H1 (cell line): ENCODE measurements at regions not wholly inside any gene's neighbourhood (a gene's known extent, or its start where the extent isn't known, plus 50 kb on each side); places are given as distances from the start of the nearest gene placed in this dataset.

Experiments used
- CTCF ChIA-PET: fragments of 300-600 bp; sonication (Branson Sonifier 250); formaldehyde crosslinking; loops from one replicate; lab custom pipeline; 2021; ENCODE audit not compliant: partially characterized antibody; lab: Charles Lee
- POLR2A ChIA-PET: fragments of 300-600 bp; sonication (Branson Sonifier 250); formaldehyde crosslinking; loops from one replicate; lab custom pipeline; 2021; ENCODE audit warnings: inconsistent platforms; ENCODE audit not compliant: partially characterized antibody; lab: Charles Lee
- DNase-seq, 2 experiments: peaks; one replicate each; pipeline versions ENCODE4 v3.0.0 to v3.0.0-alpha.2; 2010 to 2022; ENCODE audit warnings: low spot score in 2 of 2, low read depth in 1 of 2, mixed read lengths in 1 of 2
- FAIRE-seq: peaks from 2 replicates; lab custom pipeline; 2011; peaks lifted over from hg19 to GRCh38; lab: Jason Lieb, UNC
- H2AFZ ChIP-seq: 2 replicates; pipeline ENCODE4 v1.8.1; 2012; ENCODE audit warnings: low read length, inconsistent platforms
- H2AK5ac ChIP-seq: 2 replicates; pipeline ENCODE4 v1.6.1; 2013; ENCODE audit warnings: low read depth, low read length
- H2BK120ac ChIP-seq: replicated peaks from 2 replicates; pipeline ENCODE3; 2013; ENCODE audit warnings: low read depth, low read length, inconsistent platforms
- H2BK12ac ChIP-seq: 2 replicates; pipeline ENCODE4 v1.6.1; 2013; ENCODE audit warnings: low read depth, low read length
- H2BK15ac ChIP-seq: 2 replicates; pipeline ENCODE4 v1.6.1; 2013; ENCODE audit warnings: low read length
- H2BK20ac ChIP-seq: 2 replicates; pipeline ENCODE4 v1.6.1; 2013; ENCODE audit warnings: low read length
- H2BK5ac ChIP-seq: 2 replicates; pipeline ENCODE4 v1.6.1; 2013; ENCODE audit warnings: low read depth, low read length
- H3K14ac ChIP-seq: 2 replicates; pipeline ENCODE4 v1.6.1; 2013; ENCODE audit warnings: inconsistent platforms; ENCODE audit not compliant: insufficient read length
- H3K18ac ChIP-seq: 2 replicates; pipeline ENCODE4 v1.6.1; 2013; ENCODE audit warnings: low read length; ENCODE audit errors: extremely low read depth
- H3K23ac ChIP-seq: 2 replicates; pipeline ENCODE4 v1.6.1; 2013; ENCODE audit warnings: inconsistent platforms; ENCODE audit not compliant: insufficient read length
- H3K23me2 ChIP-seq: 2 replicates; pipeline ENCODE4 v1.6.1; 2013; ENCODE audit warnings: low read depth, low read length
- H3K27ac ChIP-seq: 2 replicates; pipeline ENCODE4 v1.6.1; 2011; ENCODE audit warnings: low read depth, low read length, inconsistent platforms
- H3K27me3 ChIP-seq, 4 experiments: replicated peaks in 1 of 4; 1 replicate in 1 of 4; 2 replicates in 3 of 4; pipeline versions ENCODE4 v1.6.1 to v1.8.1; 2011 to 2013; ENCODE audit warnings: low read length in 3 of 4, mild to moderate bottlenecking in 3 of 4, inconsistent platforms in 2 of 4, mixed read lengths in 2 of 4, moderate library complexity in 1 of 4; ENCODE audit not compliant: control insufficient read depth in 3 of 4, insufficient read depth in 3 of 4; ENCODE audit errors: extremely low read depth in 1 of 4
- H3K36me3 ChIP-seq, 4 experiments: 2 replicates each; pipeline versions ENCODE4 v1.6.1 to v1.8.1; 2011 to 2013; ENCODE audit warnings: mild to moderate bottlenecking in 4 of 4, low read length in 3 of 4, moderate library complexity in 2 of 4, control low read depth in 1 of 4, inconsistent platforms in 1 of 4; ENCODE audit not compliant: insufficient read depth in 4 of 4, control insufficient read depth in 2 of 4
- H3K4ac ChIP-seq: replicated peaks from 2 replicates; pipeline ENCODE3; 2013; ENCODE audit warnings: low read length, low read depth, mixed read lengths, inconsistent platforms; ENCODE audit not compliant: insufficient read length
- H3K4me1 ChIP-seq, 4 experiments: replicated peaks in 1 of 4; 1 replicate in 1 of 4; 2 replicates in 3 of 4; pipeline versions ENCODE4 v1.6.1 to v1.8.1; 2011 to 2013; ENCODE audit warnings: low read length in 3 of 4, inconsistent platforms in 2 of 4, mixed read lengths in 1 of 4; ENCODE audit not compliant: insufficient read depth in 4 of 4, control insufficient read depth in 3 of 4
- H3K4me2 ChIP-seq, 2 experiments: 2 replicates each; pipeline versions ENCODE4 v1.6.1 to v1.8.1; 2011 to 2013; ENCODE audit warnings: low read depth in 2 of 2, low read length in 2 of 2, control low read depth in 1 of 2, inconsistent platforms in 1 of 2, mild to moderate bottlenecking in 1 of 2; ENCODE audit not compliant: insufficient read depth in 1 of 2
- H3K4me3 ChIP-seq, 4 experiments: fragments of 200-600, 300-600 bp in 1 of 4; sonication (generic), shearing (Covaris generic), sonication (Bioruptor Twin) in 1 of 4; 2 replicates each; pipeline versions ENCODE4 v1.5.1 to v1.8.1; 2011 to 2016; ENCODE audit warnings: low read length in 4 of 4, low read depth in 3 of 4, control low read depth in 2 of 4, inconsistent platforms in 2 of 4, mild to moderate bottlenecking in 2 of 4, mixed read lengths in 1 of 4, moderate library complexity in 1 of 4; ENCODE audit not compliant: insufficient read depth in 2 of 4; ENCODE audit errors: extremely low read depth in 1 of 4
- H3K56ac ChIP-seq: replicated peaks from 2 replicates; pipeline ENCODE3; 2013; ENCODE audit warnings: low read depth, mild to moderate bottlenecking, mixed read lengths, low read length, inconsistent platforms; ENCODE audit not compliant: insufficient read length
- H3K79me1 ChIP-seq: 2 replicates; pipeline ENCODE4 v1.6.1; 2013; ENCODE audit warnings: low read depth, low read length, control low read depth
- H3K79me2 ChIP-seq, 2 experiments: 2 replicates each; pipeline versions ENCODE4 v1.6.1 to v1.8.1; 2012 to 2013; ENCODE audit warnings: low read length in 2 of 2, mild to moderate bottlenecking in 2 of 2, inconsistent platforms in 1 of 2; ENCODE audit not compliant: insufficient read depth in 2 of 2, control insufficient read depth in 1 of 2
- H3K9ac ChIP-seq, 4 experiments: replicated peaks in 1 of 4; 1 replicate in 1 of 4; 2 replicates in 3 of 4; pipeline versions ENCODE4 v1.6.1 to v1.8.1; 2011 to 2013; ENCODE audit warnings: low read depth in 3 of 4, low read length in 3 of 4, control low read depth in 2 of 4, mild to moderate bottlenecking in 2 of 4, moderate library complexity in 2 of 4, inconsistent platforms in 1 of 4; ENCODE audit errors: extremely low read depth in 1 of 4
- H3K9me3 ChIP-seq, 2 experiments: 2 replicates each; pipeline versions ENCODE4 v1.6.1 to v1.8.1; 2012 to 2013; ENCODE audit warnings: mild to moderate bottlenecking in 2 of 2, moderate library complexity in 2 of 2, control low read depth in 1 of 2, inconsistent platforms in 1 of 2, low read depth in 1 of 2, low read length in 1 of 2, mixed read lengths in 1 of 2; ENCODE audit not compliant: insufficient read depth in 2 of 2
- H4K20me1 ChIP-seq, 2 experiments: replicated peaks in 1 of 2; 2 replicates each; pipeline versions ENCODE3 to v1.8.1; 2011 to 2013; ENCODE audit warnings: inconsistent platforms in 2 of 2, low read length in 2 of 2, mild to moderate bottlenecking in 1 of 2; ENCODE audit not compliant: insufficient read depth in 2 of 2, control insufficient read depth in 1 of 2
- H4K5ac ChIP-seq: 2 replicates; pipeline ENCODE4 v1.6.1; 2013; ENCODE audit warnings: low read length, low read depth, mixed read lengths, inconsistent platforms; ENCODE audit not compliant: insufficient read length
- H4K8ac ChIP-seq: 2 replicates; pipeline ENCODE4 v1.8.0; 2013; ENCODE audit warnings: mild to moderate bottlenecking, moderate library complexity, low read length, inconsistent platforms; ENCODE audit not compliant: insufficient read depth; ENCODE audit errors: extremely low read depth
- H4K91ac ChIP-seq: replicated peaks from 2 replicates; pipeline ENCODE3; 2013; ENCODE audit warnings: low read length, mixed read lengths, inconsistent platforms; ENCODE audit not compliant: insufficient read length
- ATF3 ChIP-seq: IDR thresholded peaks from 2 replicates; pipeline ENCODE4 v1.6.1; 2011; ENCODE audit warnings: low read depth, mild to moderate bottlenecking, low read length; ENCODE audit not compliant: insufficient read depth
- BACH1 ChIP-seq: IDR thresholded peaks from 2 replicates; pipeline ENCODE4 v1.6.1; 2012; ENCODE audit warnings: low read length, improper control_type of control experiment
- EGR1 ChIP-seq: IDR thresholded peaks from 2 replicates; pipeline ENCODE4 v1.6.1; 2011; ENCODE audit warnings: low read depth, low read length, borderline replicate concordance
- KDM1A ChIP-seq: fragments of 200-600, 300-600 bp; sonication (generic); IDR thresholded peaks from 2 replicates; pipeline ENCODE4 v1.7.1; 2016; ENCODE audit warnings: mild to moderate bottlenecking, low read length, borderline replicate concordance
- RAD21 ChIP-seq, 2 experiments: IDR thresholded peaks in 1 of 2; conservative IDR thresholded peaks in 1 of 2; 2 replicates each; pipeline ENCODE4 v1.6.1; 2011; ENCODE audit warnings: low read depth in 2 of 2, low read length in 2 of 2, improper control_type of control experiment in 1 of 2, inconsistent platforms in 1 of 2, mild to moderate bottlenecking in 1 of 2, moderate library complexity in 1 of 2
- RNF2 ChIP-seq: fragments of 200-900, 300-1000 bp; sonication (generic); IDR thresholded peaks from 2 replicates; pipeline ENCODE4 v1.7.1; 2016; ENCODE audit warnings: borderline replicate concordance, low read depth, mild to moderate bottlenecking, antibody characterized with exemption, low read length; ENCODE audit not compliant: poor library complexity, severe bottlenecking; ENCODE audit errors: missing control alignments
- TBP ChIP-seq: IDR thresholded peaks from 2 replicates; pipeline ENCODE4 v1.6.1; 2011; ENCODE audit warnings: low read depth, low read length, improper control_type of control experiment
- WGBS, 2 experiments: shearing (Covaris generic) in 1 of 2; methylation state at CpG; one replicate each; pipeline versions ENCODE4 v1.1.6 to v1.1.7; 2013 to 2015; ENCODE audit warnings: low lambda C conversion rate in 2 of 2, mixed read lengths in 2 of 2, inconsistent platforms in 1 of 2, low coverage in 1 of 2, missing lambda C conversion rate in 1 of 2; ENCODE audit not compliant: insufficient replicate concordance in 2 of 2, insufficient coverage in 1 of 2, insufficient read length in 1 of 2; ENCODE audit errors: extremely low coverage in 1 of 2, missing lambda C conversion rate in 1 of 2; 5-methylcytosine and 5-hydroxymethylcytosine counted together

GRCh38 chr22:12613199-12613598, 2914.8 kb upstream of the OR11H1 start:
- no peak overlapping the region for H3K9ac ChIP-seq
- no peak overlapping the region for H3K56ac ChIP-seq
- ChIA-PET POLR2A (no interaction called here), CTCF (no interaction called here)
- no peak overlapping the region for H3K14ac ChIP-seq
- H2BK12ac ChIP-seq, result no peak overlapping the region
- H4K5ac ChIP-seq, result no peak overlapping the region
- H3K9me3 ChIP-seq, result peaks cover 28 to 35% of the 10 kb centered on the region in 2 experiments
- H3K4me3 ChIP-seq, result no peak overlapping the region
- no peaks in the 10 kb centered on the region for H3K79me2 ChIP-seq
- no peak overlapping the region for H3K27ac ChIP-seq
- 78% methylated on average over 3 of the region's 3 CpGs; no CpG with 5 or more reads in 1 of the 2 experiments for WGBS, 2 experiments
- H4K8ac ChIP-seq, result no peak overlapping the region
- H2BK20ac ChIP-seq, result no peak overlapping the region
- H3K4me2 ChIP-seq, result no peak overlapping the region
- H3K23me2 ChIP-seq, result no peaks in the 10 kb centered on the region
- H3K27me3 ChIP-seq, result no peaks in the 10 kb centered on the region
- no peak overlapping the region for H3K23ac ChIP-seq
- H3K36me3 ChIP-seq, result no peaks in the 10 kb centered on the region
- no peak overlapping the region for H2AK5ac ChIP-seq
- H3K18ac ChIP-seq, result no peak overlapping the region
- no peak for DNase-seq
- H3K4ac ChIP-seq, result no peak overlapping the region
- no peak overlapping the region for H2BK15ac ChIP-seq
- H3K79me1 ChIP-seq, result no peaks in the 10 kb centered on the region
- no peak overlapping the region for H2AFZ ChIP-seq
- H4K20me1 ChIP-seq, result no peaks in the 10 kb centered on the region
- no peak for FAIRE-seq
- no peaks in the 10 kb centered on the region for H3K4me1 ChIP-seq
- H4K91ac ChIP-seq, result no peak overlapping the region
- no peak overlapping the region for H2BK120ac ChIP-seq
- no peak overlapping the region for H2BK5ac ChIP-seq
- TF ChIP-seq KDM1A, result no peak
- TF ChIP-seq BACH1, result no peak
- TF ChIP-seq EGR1, result no peak
- TF ChIP-seq TBP, result no peak
- TF ChIP-seq RNF2, result no peak
- no peak for TF ChIP-seq ATF3
- TF ChIP-seq RAD21 (IDR thresholded peaks at IDR 0.05 in 1 of 2, conservative IDR thresholded peaks at IDR 0.05 in 1 of 2; ENCODE audit: low read depth in 2 of 2, low read length in 2 of 2), result no peak
